Mesenchymal stem cell (in vitro differentiated cells and primary cell): ENCODE measurements at regions not wholly inside any gene's neighbourhood (a gene's known extent, or its start where the extent isn't known, plus 50 kb on each side); places are given as distances from the start of the nearest gene placed in this dataset.

Experiments used
- DNase-seq: peaks from one replicate; pipeline ENCODE4 v3.0.0-alpha.2; 2013
- H2AFZ ChIP-seq: one replicate; pipeline ENCODE4 v1.6.1; 2013; ENCODE audit warnings: low read depth, mild to moderate bottlenecking, control low read depth, inconsistent platforms, low read length, moderate library complexity
- H2AK5ac ChIP-seq: 2 replicates; pipeline ENCODE4 v1.6.1; 2013; ENCODE audit warnings: low read length, moderate library complexity, mild to moderate bottlenecking, inconsistent platforms; ENCODE audit not compliant: severe bottlenecking
- H2BK120ac ChIP-seq: one replicate; pipeline ENCODE4 v1.6.1; 2013; ENCODE audit warnings: low read depth, mild to moderate bottlenecking, inconsistent platforms, low read length, moderate library complexity
- H2BK12ac ChIP-seq, 2 experiments: one replicate each; pipeline ENCODE4 v1.6.1; 2013; ENCODE audit warnings: inconsistent platforms in 2 of 2, low read length in 2 of 2, mild to moderate bottlenecking in 2 of 2, moderate library complexity in 2 of 2, control low read depth in 1 of 2
- H2BK15ac ChIP-seq: one replicate; pipeline ENCODE4 v1.6.1; 2013; ENCODE audit warnings: mild to moderate bottlenecking, low read depth, inconsistent platforms; ENCODE audit not compliant: poor library complexity, severe bottlenecking
- H2BK5ac ChIP-seq: 2 replicates; pipeline ENCODE4 v1.6.1; 2013; ENCODE audit warnings: low read depth, mild to moderate bottlenecking, low read length, control low read depth, inconsistent platforms; ENCODE audit not compliant: poor library complexity, severe bottlenecking
- H3K14ac ChIP-seq, 2 experiments: one replicate each; pipeline ENCODE4 v1.6.1; 2013; ENCODE audit warnings: inconsistent platforms in 2 of 2, low read length in 2 of 2, control low read depth in 1 of 2, mild to moderate bottlenecking in 1 of 2, moderate library complexity in 1 of 2
- H3K18ac ChIP-seq, 2 experiments: one replicate each; pipeline ENCODE4 v1.6.1; 2013; ENCODE audit warnings: inconsistent platforms in 2 of 2, low read length in 2 of 2, control low read depth in 1 of 2, low read depth in 1 of 2, mild to moderate bottlenecking in 1 of 2
- H3K23ac ChIP-seq, 2 experiments: one replicate each; pipeline ENCODE4 v1.6.1; 2013; ENCODE audit warnings: inconsistent platforms in 2 of 2, low read length in 2 of 2, mild to moderate bottlenecking in 2 of 2, moderate library complexity in 2 of 2, control low read depth in 1 of 2
- H3K27ac ChIP-seq: 2 replicates; pipeline ENCODE4 v1.5.1; 2013; ENCODE audit warnings: mild to moderate bottlenecking, moderate library complexity, low read length, control low read depth, inconsistent platforms; ENCODE audit not compliant: poor library complexity, severe bottlenecking
- H3K27me3 ChIP-seq, 2 experiments: 2 replicates each; pipeline versions ENCODE4 v1.6.1 to v1.7.0; 2013; ENCODE audit warnings: low read length in 2 of 2, mild to moderate bottlenecking in 2 of 2, moderate library complexity in 2 of 2, control low read depth in 1 of 2, inconsistent platforms in 1 of 2; ENCODE audit not compliant: control insufficient read depth in 1 of 2, insufficient read depth in 1 of 2
- H3K36me3 ChIP-seq, 2 experiments: 2 replicates each; pipeline versions ENCODE4 v1.6.1 to v1.7.0; 2013; ENCODE audit warnings: low read length in 2 of 2, control low read depth in 1 of 2, inconsistent platforms in 1 of 2, low read depth in 1 of 2, mild to moderate bottlenecking in 1 of 2; ENCODE audit not compliant: insufficient read depth in 2 of 2, control insufficient read depth in 1 of 2
- H3K4ac ChIP-seq, 2 experiments: one replicate each; pipeline ENCODE4 v1.6.1; 2013; ENCODE audit warnings: inconsistent platforms in 2 of 2, low read length in 2 of 2, mild to moderate bottlenecking in 2 of 2, moderate library complexity in 2 of 2, control low read depth in 1 of 2, low read depth in 1 of 2
- H3K4me1 ChIP-seq: 2 replicates; pipeline ENCODE4 v1.6.1; 2013; ENCODE audit warnings: low read depth, low read length, control low read depth; ENCODE audit not compliant: control insufficient read depth, insufficient read depth
- H3K4me2 ChIP-seq: 2 replicates; pipeline ENCODE4 v1.6.1; 2013; ENCODE audit warnings: low read length, mild to moderate bottlenecking, inconsistent platforms; ENCODE audit not compliant: poor library complexity, severe bottlenecking
- H3K4me3 ChIP-seq, 2 experiments: 2 replicates each; pipeline versions ENCODE4 v1.5.1 to v1.7.0; 2013; ENCODE audit warnings: low read length in 2 of 2, mild to moderate bottlenecking in 2 of 2, control low read depth in 1 of 2, low read depth in 1 of 2; ENCODE audit not compliant: insufficient read depth in 1 of 2
- H3K79me1 ChIP-seq: replicated peaks from 2 replicates; pipeline ENCODE4 v1.6.1; 2013; ENCODE audit warnings: mild to moderate bottlenecking, control low read depth, low read length, inconsistent platforms; ENCODE audit not compliant: poor library complexity, severe bottlenecking
- H3K9ac ChIP-seq: 2 replicates; pipeline ENCODE4 v1.7.0; 2013; ENCODE audit warnings: mild to moderate bottlenecking, low read length, moderate library complexity
- H3K9me3 ChIP-seq: 2 replicates; pipeline ENCODE4 v1.7.0; 2013; ENCODE audit warnings: mild to moderate bottlenecking, low read length; ENCODE audit not compliant: control insufficient read depth
- H4K8ac ChIP-seq: one replicate; pipeline ENCODE4 v1.6.1; 2013; ENCODE audit warnings: inconsistent platforms, mild to moderate bottlenecking, low read length, moderate library complexity
- H4K91ac ChIP-seq: one replicate; pipeline ENCODE4 v1.6.1; 2013; ENCODE audit warnings: mild to moderate bottlenecking, low read length, inconsistent platforms
- WGBS: methylation state at CpG from one replicate; pipeline ENCODE4 v1.1.7; 2013; ENCODE audit warnings: mixed read lengths; 5-methylcytosine and 5-hydroxymethylcytosine counted together

DNA sequence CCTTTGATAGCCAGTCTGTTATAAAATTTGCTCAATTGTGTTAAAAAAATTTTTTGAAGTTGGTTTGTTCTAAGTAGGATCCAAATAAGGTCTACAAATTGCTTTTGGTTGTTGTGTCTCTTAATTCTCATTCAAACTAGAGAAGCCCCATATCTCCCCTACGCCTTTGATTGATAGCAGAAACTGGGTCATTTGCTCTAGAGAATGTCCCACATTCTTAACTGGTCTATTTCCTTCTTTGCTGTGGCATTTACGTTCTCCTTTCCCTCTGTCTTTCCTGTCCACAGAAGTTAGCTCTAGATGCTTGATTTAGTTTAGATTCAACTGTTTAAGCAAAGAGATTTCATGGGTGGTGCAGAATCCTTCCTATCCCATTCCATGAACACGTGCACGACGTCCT lies 174.6 kb upstream of the SVIL start:
- no peak overlapping the region for H3K23ac ChIP-seq

DNA sequence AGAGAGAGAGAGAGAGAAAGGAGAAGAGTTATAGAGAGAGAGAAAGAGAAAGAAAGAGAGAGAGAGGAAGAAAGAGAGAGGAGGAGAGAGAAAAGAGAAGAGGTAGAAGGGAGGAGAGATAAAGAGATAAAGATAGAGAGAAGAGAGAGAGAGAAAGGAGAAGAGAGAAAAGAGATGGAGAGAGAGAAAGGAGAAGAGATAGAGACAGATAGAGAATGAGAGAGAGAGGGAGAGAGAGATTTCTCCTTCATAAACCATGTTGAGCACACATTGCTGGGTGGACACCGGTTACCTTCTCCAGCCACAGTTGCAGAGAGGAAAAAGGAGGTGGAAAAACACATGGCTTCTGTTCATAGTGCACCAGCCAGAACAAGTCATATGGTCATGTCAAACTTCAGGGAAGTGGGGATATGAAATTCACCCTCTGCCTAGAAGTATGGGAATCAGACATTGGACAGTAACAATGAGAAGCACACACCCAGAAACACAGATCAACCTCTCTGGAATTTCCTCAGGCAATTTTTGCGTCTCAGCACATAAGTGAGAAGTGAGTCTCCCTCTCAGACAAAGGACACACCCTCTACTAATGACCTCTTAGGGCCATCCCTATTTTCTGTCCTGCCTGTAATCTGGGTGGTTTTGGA lies 172.5 kb upstream of the SVIL start:
- Histone ChIP-seq H2BK5ac (no peak overlapping the region), H2AFZ (no peak overlapping the region), H2BK120ac (no peak overlapping the region), H3K14ac (no peak overlapping the region), H2AK5ac (peak overlapping the region; percentile 49), H3K18ac (no peak overlapping the region), H4K91ac (peak overlapping the region; percentile 6), H3K9me3 (no peaks in the 10 kb centered on the region), H3K4me3 (no peak overlapping the region), H3K23ac (no peak overlapping the region), H3K4ac (peak overlapping the region in 1 of 2 experiments; percentile 30), H3K27ac (no peak overlapping the region), H3K36me3 (no peaks in the 10 kb centered on the region), H2BK15ac (no peak overlapping the region), H2BK12ac (peak overlapping the region; percentile 69 to 81), H3K9ac (peak overlapping the region; percentile 21), H3K4me2 (no peak overlapping the region), H3K79me1 (peaks cover 1% of the 10 kb centered on the region), H3K27me3 (no peaks in the 10 kb centered on the region), H3K4me1 (peaks cover 22% of the 10 kb centered on the region), H4K8ac (no peak overlapping the region)
- peak; percentile 50 for DNase-seq
- WGBS: 50% methylated on average over 2 of the region's 2 CpGs

More for the DNA sequence above, 174.6 kb upstream of the SVIL start:
- Histone ChIP-seq H3K4me1 (peaks cover 19% of the 10 kb centered on the region), H2AFZ (no peak overlapping the region), H4K91ac (no peak overlapping the region), H3K4me3 (no peak overlapping the region), H3K9ac (no peak overlapping the region), H2BK12ac (peak overlapping the region in 1 of 2 experiments; percentile 80), H3K36me3 (no peaks in the 10 kb centered on the region), H4K8ac (no peak overlapping the region), H3K4me2 (no peak overlapping the region), H2BK120ac (no peak overlapping the region), H2AK5ac (no peak overlapping the region), H2BK5ac (no peak overlapping the region), H3K14ac (no peak overlapping the region), H3K27me3 (no peaks in the 10 kb centered on the region), H2BK15ac (no peak overlapping the region), H3K4ac (no peak overlapping the region), H3K18ac (no peak overlapping the region), H3K79me1 (peaks cover 1% of the 10 kb centered on the region), H3K27ac (no peak overlapping the region), H3K9me3 (no peaks in the 10 kb centered on the region)
- WGBS: 97% methylated on average over 4 of the region's 5 CpGs
- DNase-seq: no peak

DNA sequence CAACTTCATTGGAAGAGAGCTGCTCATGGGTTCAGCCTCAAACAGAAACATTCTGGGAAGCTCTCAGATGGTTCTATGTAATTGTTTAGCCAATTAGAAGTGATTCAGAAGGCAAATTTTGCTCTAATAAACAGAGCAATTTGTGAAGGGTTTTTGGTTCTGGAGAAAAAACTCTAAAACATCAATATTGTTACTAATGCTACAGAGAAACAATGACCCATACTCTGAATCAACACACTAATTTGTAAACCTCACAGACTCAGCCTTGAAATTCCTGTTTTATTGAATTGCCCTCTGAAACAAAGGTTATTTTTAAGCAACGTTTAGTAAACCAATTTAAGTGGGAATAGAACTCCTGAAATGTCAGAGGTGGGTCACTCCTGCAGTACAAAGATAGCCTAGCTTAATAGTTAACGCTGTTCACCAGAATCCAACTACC lies 171.6 kb upstream of the SVIL start:
- H3K4ac ChIP-seq: no peak overlapping the region
- H2BK12ac ChIP-seq: peak overlapping the region; percentile 65 to 91
- H3K9ac ChIP-seq: peak overlapping the region; percentile 49
- no peaks in the 10 kb centered on the region for H3K9me3 ChIP-seq
- H3K4me2 ChIP-seq: no peak overlapping the region
- peaks cover 1% of the 10 kb centered on the region for H3K79me1 ChIP-seq
- 51% methylated on average over 2 of the region's 2 CpGs for WGBS
- H3K4me1 ChIP-seq: peaks cover 19% of the 10 kb centered on the region
- peak overlapping the region; percentile 34 to 92 for H3K18ac ChIP-seq
- no peak overlapping the region for H3K27ac ChIP-seq
- H3K27me3 ChIP-seq: no peaks in the 10 kb centered on the region
- H4K91ac ChIP-seq: peak overlapping the region; percentile 48
- no peak overlapping the region for H2AFZ ChIP-seq
- peak; percentile 42 for DNase-seq
- no peak overlapping the region for H3K23ac ChIP-seq
- no peak overlapping the region for H2BK15ac ChIP-seq
- no peaks in the 10 kb centered on the region for H3K36me3 ChIP-seq
- H3K4me3 ChIP-seq: no peak overlapping the region
- H4K8ac ChIP-seq: peak overlapping the region; percentile 8
- peak overlapping the region; percentile 19 for H2AK5ac ChIP-seq
- H3K14ac ChIP-seq: no peak overlapping the region
- no peak overlapping the region for H2BK5ac ChIP-seq
- H2BK120ac ChIP-seq: peak overlapping the region; percentile 0

DNA sequence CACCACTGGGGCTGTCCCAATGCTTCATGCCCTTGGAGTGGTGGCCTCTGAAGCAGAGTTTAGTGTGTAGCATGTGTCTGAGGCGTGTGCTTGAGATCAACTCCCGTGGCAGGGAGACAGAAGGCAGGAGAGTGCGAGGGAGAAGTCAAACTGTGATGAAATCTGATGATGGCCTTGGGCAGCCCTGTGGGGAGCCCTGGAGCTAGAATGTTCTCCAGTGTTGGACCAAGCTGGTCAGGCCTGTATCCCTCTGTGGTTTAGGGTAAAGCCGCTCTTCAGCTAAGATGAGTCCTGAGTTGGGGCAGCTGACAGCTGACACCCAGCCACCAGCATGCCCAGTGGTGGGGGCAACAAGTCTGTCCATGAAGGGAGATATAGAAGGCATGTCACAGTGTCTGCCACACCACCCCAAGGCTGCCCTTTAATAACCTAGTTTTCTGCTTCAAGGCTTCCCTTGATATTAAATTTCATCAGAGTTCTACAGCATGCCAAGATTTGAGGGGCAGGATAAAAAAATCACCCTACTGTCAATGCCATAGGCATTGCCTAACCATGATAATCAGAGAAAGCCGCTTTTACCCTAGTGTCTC lies 170.5 kb upstream of the SVIL start:
- no peak for DNase-seq
- Histone ChIP-seq H3K14ac (no peak overlapping the region), H3K9me3 (no peaks in the 10 kb centered on the region), H3K18ac (peak overlapping the region; percentile 46 to 79), H3K27ac (peak overlapping the region; percentile 98), H3K79me1 (peaks cover 1% of the 10 kb centered on the region), H2BK12ac (peak overlapping the region; percentile 72 to 91), H2BK15ac (no peak overlapping the region), H3K4me3 (no peak overlapping the region), H3K9ac (no peak overlapping the region), H4K8ac (peak overlapping the region; percentile 78), H3K4me1 (peaks cover 16% of the 10 kb centered on the region), H2BK5ac (peak overlapping the region; percentile 1), H3K36me3 (no peaks in the 10 kb centered on the region), H2BK120ac (peak overlapping the region; percentile 77), H2AK5ac (peak overlapping the region; percentile 19), H3K4me2 (no peak overlapping the region), H3K23ac (no peak overlapping the region), H4K91ac (peak overlapping the region; percentile 92), H3K4ac (peak overlapping the region; percentile 56 to 66), H2AFZ (no peak overlapping the region), H3K27me3 (no peaks in the 10 kb centered on the region)
- WGBS: 73% methylated on average over 4 of the region's 5 CpGs
